ENCODE measurements at regions not wholly inside any gene's neighbourhood (a gene's known extent, or its start where the extent isn't known, plus 50 kb on each side); places are given as distances from the start of the nearest gene placed in this dataset.

DNA sequence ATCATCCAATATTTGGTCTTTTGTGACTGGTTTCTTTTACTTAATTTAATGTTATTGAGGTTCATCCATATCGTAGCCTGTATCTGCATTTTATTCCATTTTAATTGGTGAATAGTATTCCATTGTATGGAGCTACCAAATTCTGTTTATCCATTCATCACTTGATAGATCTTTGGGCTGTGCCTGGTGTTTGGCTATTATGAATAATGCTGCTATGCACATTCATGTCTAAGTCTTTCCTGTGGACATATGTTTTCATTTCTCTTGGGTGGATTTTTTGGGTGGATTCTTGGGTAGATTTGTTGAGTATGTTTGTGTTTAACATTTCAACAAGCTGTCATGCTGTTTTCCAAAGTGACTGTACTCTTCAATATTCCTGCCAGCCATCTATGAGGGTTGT is 52.5 kb upstream of the NEDD4L start:
- no peak for DNase-seq (ENCODE audit: extremely low read depth in 1 of 2, low read depth in 1 of 2)

DNA sequence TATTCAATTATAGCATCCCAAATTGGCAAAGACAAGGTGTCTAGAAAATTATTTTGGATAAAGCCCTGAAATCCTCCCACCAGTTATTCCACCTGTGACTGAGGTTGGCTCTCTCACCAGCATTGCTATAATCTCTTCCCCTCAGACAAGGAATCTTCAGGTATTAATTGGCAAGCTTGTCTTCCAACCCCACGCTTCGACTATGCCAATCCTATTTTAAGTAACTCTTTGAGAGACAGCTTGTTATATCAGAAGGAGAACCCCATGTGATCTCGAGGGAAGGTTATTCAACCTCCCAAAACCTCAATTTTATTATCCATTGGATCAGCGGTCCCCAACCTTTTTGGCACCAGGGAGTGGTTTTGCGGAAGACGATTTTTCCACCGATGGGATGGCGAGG is 54.5 kb upstream of the NEDD4L start:
- DNase-seq (ENCODE audit: extremely low read depth in 1 of 2, low read depth in 1 of 2) = no peak

DNA sequence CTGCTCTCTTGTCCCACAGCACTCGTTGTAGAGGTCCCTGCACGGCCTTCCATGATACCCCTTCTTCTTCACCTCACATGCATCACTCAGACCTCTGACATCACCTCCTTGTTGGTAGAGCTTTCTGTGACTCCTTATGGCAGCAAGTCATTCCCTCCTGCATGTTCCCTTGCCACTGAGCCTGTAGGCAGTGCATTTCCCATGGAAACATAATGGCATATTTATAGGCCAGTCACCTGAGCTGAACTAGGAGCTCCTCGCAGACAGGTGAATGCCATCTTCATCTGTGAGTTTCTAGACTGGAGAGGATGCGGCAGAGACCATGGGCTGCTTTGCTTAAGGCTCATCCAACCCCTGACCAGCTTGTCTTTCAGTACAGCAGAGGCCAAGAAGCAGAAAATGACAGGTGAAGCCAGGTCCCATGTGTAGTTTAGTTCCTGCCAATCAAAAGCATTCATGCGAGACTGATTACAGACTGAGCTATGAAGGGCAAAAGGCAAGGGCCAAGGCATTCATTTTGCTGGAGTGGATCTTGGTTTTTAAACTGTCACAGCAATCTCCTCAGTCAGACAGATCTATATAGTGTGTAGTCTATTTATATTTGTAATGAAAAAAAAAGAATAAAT is 59.4 kb upstream of the NEDD4L start:
- DNase-seq (ENCODE audit: extremely low read depth in 1 of 2, low read depth in 1 of 2) = no peak

DNA sequence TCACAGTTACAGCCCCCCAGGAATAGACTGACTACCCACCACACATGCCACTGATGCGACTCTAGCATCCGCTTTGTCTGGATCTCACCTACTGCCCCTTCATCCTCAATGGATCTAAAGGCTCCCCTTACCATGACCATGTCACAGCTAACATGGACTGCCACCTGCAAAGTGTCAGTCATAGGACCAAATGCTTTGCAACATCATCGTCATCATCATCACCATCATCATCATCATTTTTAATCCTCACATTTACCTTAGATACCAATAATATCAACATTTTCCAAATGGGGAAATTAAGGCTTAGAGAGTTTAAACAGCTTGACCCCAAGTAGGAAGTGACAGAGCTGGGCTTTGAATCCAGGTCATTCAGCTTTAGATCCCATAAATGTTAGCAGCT is 60.1 kb upstream of the NEDD4L start:
- DNase-seq (ENCODE audit: extremely low read depth in 1 of 2, low read depth in 1 of 2) = no peak

DNA sequence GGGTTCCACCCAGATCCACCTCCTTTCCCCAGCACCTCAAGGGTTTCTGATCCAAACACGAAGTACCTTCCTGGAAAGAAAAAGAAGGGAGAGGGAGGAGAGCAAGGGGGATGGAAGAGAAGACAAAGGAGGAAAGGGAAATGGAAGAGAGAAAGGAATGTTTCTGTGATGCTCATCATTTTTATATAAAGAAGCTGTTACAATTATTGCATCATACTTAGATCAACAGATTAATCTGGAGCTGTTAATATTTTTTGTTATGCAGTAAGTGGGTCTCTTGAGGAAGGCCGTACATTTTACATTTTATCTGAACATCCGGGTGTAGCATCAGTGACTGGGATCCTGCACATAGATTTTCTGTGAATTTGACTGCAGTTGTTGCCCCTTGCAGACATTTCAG is 60.6 kb upstream of the NEDD4L start:
- no peak for DNase-seq (ENCODE audit: extremely low read depth in 1 of 2, low read depth in 1 of 2)

DNA sequence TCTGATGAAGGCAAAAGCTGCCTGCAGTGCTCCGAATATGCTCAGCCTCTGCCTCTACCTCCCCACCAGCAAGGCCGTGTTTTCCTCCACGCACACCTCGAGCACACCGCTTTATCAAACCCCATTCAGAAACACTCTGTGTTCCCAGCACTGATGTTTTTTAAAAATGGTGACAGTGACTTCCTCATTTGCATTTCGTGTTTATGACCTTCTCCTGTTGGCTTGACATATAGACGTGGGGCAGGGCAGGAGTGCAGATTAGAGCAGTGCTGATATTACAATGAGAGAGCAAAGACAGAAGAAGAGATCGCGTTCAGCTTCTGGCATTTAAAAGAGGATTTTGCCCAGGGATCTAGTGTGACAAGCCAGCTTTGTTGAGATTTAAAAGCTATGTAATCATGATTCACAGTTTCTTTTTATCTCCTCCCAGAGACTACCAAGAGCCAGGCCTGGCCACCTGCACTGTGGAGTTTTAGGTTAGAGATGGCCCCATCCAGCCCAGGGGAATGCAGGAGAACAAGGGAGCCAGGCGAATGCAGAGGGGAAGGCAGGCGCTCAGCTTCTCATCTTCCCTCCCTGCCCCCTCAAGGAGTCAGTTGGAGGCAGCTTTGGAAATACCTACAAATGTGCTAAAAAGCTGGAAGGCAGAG is 61.5 kb upstream of the NEDD4L start:
- no peak for DNase-seq (ENCODE audit: extremely low read depth in 1 of 2, low read depth in 1 of 2)

DNA sequence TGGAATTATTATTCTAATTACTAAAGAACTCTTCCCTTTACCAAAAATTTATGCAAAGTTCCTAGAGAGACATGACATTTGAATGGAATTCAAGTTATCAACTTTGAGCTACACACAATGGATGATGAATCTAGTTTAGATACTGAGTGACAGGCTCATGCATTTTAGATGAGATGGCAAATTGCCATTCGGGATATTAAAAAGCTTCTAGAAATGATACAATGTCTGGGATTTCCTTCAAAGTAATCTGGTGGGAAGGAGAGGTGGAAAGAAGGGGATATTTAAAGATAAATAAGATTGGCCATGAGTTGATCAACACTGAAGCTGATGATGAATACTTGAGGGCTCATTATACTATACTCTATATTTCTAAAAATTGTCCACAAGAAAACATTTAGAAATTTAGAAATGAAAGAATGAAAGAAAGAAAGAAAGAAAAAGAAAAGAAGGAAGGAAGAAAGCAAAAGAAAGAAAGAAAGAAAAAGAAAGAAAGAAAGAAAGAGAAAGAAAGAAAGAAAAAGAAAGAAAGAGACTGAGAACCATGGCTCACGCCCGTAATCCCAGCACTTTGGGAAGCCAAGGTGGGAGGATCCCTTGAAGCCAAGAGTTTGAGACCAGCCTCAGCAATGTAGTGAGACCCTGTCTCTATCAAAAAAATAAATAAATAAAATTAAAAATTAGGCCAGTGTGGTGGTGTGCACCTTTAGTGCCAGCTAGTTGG is 62.6 kb upstream of the NEDD4L start:
- no peak for DNase-seq (ENCODE audit: extremely low read depth in 1 of 2, low read depth in 1 of 2)

DNA sequence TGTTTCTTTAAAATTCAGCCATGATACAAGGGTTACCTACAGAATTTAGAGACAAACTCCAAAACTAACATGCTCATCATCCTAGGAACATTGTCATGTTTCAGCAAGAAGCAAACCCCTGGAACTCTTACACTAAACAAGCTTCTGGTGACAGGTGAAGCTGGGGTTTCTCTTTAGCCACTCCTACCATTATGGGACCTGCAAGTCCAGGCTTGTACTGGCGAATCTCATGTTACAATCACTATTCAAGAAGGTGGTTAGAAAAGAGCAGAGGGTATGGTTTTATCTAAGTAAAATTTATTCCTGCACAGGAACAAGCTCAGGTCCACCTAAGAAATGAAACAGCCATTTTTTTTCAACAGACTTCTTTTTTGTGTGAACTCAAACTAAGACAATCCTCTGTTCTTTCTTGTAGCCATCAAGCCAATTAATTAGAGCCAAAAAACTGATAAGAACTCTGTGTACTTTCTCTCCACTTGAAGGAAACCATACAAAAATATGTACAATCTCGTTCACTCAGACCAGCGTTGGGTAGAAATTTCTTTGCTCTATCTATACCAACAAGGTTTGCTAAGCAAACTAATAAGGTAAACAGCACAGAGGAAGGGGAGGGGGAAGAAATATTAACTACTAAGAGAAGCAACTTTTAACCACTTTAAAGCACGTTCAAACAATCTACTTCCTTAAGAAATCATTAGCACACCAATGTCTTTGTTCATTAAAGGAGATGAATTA is 63.3 kb upstream of the NEDD4L start:
- DNase-seq (ENCODE audit: extremely low read depth in 1 of 2, low read depth in 1 of 2) = no peak

DNA sequence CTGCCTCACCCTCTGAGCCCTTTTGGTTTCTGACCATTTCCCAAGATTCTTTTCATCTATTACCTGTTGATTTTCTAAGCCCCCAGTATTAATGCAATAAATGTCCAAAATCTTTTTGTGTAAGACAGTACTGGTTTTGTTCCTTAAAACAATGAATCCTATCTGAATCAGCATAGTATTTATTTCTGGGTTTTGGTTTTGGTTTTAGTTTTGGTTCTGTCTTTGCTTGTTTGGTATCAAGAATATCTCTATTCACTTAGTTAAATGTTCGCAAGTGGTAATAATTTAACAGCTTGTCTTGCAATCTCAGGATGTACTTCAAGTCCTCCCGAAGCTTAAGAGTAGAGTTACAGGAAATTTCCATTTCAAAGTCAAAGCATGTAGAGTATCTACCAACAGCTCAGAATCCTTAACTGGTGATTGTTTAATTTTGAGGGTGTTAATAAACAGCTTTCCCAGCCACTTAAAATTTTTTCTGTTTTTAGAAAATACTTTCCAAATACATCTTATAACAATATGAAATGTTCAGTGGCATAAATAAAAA is 67.7 kb upstream of the NEDD4L start:
- DNase-seq (ENCODE audit: extremely low read depth in 1 of 2, low read depth in 1 of 2) = no peak

DNA sequence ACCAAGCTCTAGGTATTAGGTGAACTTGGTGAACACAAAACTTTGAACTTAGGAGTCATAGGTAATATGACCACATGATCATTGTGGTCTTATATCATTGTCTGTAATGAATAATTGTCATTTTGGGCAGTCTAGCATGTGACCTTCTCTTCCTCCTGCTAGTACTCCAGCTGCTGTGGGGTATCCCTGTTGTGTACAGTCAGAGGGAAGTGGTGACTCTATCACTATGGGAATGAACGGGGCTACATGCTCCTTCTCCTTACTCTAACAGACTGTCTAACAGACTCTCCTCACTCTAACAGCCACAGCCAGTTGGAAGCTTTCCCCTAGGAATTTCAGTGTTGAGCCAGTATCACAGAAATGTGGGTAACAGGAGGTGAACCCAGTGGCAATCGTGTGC is 68.2 kb upstream of the NEDD4L start:
- DNase-seq (ENCODE audit: extremely low read depth in 1 of 2, low read depth in 1 of 2) = no peak

DNA sequence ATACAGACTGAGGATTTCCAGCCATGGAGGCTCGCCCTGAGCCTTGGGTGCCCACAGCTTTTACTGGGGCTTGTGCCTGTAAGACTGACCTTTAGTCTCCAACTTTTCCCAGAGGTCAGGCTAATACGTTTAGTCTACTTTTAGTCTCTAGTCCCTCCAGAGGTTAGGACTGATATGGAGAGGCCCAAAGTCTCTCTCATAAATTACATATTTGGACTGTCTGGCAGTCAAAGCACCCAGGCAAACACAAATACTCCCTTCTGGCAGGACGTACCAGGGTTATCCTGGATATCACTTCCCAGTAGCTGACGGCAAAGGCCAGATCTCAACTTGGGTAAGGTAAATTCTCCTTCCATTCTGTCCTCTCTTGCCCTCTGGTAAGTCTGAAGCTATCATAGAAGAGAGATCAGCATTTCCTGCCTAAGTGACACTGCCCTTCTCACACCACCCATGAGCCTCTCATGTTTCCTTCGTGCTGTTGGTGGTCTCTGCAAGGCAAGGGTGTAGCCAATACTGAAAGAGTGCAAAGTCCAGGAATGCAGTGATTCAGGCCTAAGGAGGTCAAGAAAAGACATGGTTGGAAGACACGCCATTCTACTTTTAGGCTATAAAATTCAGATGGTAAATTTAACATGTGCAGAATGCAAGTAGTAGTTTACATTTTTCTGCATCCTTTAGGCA is 69.3 kb upstream of the NEDD4L start:
- no peak for DNase-seq (ENCODE audit: extremely low read depth in 1 of 2, low read depth in 1 of 2)

DNA sequence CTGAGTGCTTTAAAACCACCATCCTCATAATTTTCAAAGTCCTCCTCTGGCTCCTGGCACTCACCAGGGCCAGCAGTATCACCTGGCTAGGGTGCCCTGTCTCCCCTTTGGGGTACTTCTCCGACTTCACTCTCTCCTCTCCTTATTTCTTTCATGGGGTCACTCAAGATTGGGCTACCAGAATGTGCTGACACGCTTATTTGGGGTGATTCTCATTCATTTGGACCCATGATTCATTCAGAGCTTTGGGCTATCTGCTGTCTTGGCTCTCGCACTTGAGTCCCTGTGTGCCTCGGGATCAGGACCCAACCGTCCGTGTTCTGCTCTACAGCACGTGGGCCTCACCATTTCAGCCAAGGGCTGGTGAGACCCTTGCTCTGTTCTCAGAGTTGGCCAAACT is 70.1 kb upstream of the NEDD4L start:
- no peak for DNase-seq (ENCODE audit: extremely low read depth in 1 of 2, low read depth in 1 of 2)

DNA sequence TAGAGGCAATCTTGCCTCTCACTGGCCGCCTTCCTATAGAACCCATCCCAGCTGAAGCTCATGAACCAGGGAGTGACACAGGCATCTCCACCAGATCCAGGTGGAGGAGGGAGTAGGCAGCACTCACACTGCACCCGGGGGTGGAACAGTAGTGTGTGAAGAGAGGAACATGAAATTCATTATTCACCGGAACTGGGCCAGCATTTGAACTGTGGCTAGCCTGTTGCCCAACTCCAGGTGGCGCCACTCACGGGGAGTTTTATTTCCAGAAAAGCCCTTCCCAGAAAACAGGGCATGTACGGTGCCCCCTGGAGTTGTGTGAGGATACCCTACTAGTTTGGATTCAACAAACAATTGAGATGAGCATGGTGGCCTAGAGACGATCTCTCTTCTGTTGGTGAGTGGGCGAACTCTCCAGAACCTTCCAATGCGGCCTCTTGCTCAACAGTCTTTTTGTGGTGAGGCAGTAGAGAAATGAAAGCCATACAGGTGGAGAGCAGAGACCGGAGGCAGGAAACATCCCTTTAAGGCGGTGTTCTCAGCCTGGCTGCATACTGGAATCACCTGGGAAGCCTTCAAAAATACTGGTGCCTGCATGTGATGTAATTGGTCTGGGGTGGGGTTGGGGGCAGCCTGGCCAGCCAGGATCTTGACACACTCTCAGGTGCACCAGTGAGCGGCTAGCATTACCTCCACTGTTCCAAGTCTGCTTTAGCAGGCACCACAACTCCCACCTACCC is 73.5 kb upstream of the NEDD4L start:
- DNase-seq (ENCODE audit: extremely low read depth in 1 of 2, low read depth in 1 of 2) = no peak

DNA sequence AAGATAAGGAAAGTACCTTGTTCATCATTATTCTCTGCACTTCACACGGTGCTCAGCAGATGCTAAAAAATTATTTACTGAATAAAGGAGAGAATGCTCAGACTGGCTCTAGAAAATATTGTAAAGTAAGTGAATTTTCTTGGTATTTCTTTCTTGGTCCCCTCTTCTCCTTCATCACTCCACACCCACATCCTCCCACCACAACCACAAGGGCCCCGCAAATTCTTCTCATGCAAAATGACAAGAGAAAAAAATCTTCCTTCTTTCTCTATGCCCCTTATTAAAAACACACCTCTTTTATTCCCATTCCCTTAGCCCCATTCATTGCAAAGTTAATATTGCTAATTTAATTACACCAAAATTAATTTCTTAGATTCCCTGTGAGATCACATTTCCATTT is 74.2 kb upstream of the NEDD4L start:
- DNase-seq (ENCODE audit: extremely low read depth in 1 of 2, low read depth in 1 of 2) = no peak

DNA sequence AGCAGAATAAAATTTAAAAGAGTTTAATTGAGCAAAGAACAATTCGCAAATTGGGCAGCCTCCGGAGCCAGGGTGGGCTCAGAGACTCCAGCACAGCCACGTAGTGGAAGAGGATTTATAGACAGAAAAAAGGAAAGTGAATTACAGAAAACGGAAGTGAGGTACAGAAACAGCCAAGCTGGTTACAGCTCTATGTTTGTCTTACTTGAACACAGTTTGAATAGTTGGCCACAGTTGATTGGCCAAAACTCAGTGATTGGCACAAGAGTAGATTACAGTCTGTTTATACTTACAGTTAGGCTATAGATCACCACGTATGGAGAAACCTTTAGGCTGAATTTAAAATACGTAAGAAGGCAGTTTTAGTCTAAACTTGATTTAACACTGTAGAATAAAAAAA is 78.8 kb upstream of the NEDD4L start:
- DNase-seq (ENCODE audit: extremely low read depth in 1 of 2, low read depth in 1 of 2) = no peak

DNA sequence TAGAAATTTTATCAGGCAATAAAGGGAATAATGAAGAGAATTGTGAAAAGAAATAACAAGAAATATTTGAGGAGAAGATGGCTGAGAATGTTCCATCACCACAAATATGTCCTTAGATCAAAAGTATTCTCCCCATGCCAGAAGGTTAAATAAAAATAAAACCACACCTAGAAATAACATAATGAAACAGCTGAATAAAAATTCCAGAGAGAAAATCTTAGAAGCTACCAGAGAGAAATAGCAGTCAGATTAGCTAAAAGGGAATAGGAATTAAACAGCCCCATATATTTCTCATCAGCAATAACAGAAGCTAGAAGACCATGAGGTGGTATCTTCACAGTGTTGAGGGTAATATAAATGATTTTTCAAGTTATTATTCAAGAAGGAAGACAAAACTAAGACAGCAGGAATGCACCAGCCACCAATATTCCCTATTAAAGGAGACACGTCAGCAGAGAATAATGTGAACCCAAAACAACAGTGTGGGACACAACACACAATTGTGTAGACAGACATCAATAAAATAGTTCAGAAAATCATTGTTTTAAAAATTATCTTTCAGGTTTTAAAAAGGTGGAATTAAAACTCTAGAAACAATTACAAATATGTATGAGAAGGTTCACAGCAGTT is 82.0 kb upstream of the NEDD4L start:
- no peak for DNase-seq (ENCODE audit: extremely low read depth in 1 of 2, low read depth in 1 of 2)

DNA sequence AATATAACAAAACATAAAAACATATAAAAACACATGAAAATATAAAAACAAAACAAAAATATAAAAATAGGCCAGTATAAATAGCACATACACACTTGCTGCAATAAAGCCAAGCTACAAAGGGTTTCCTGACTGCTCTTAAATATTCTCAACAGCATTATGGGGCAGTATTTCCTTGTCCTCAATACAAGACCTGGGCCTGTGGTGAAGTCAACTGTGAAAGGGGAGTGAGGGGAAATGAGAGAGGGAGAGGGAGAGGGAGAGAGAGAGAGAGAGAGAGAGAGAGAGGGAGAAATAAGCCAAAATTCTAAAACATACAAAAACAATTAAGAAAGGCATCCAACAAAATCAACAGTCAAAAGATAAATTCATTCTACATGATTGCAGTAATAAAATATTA is 82.6 kb upstream of the NEDD4L start:
- no peak for DNase-seq (ENCODE audit: extremely low read depth in 1 of 2, low read depth in 1 of 2)

DNA sequence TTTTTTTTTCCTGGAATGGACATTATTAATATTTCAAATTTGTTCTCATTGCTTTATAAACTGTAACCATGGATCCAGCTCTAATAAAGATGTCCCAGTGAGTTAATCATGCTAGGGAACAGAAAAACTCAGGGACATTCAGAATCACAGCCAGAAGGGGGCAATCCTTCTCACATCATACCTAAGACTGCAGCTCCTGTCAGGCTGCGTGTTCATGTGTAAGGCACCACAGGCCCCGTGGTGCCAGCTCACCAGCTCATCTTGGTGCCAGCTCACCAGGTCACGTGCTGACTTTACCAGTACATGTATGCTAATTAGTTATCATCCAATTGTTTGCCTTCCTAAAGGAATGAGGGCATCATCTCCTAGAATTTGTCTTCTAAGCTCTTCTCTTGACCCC is 84.7 kb upstream of the NEDD4L start:
- no peak for DNase-seq (ENCODE audit: extremely low read depth in 1 of 2, low read depth in 1 of 2)

DNA sequence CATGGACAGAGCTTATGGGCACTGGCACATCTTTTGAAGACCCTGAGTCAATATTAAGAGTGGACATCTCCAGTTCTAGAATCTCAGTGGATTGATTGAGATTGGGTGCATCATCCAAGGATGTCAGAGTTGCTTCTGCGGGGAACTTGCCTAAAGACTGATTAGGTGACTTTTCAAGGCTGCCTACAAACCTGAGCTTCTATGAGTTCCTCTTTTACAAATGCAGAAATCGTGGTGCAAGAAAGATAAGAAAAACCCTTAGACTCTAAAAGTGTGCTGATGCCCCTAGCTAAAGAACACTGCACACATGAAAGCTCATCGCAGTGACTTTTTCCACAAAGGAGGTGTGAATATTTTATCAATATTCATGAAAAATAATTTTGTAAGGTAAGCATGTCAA is 86.8 kb upstream of the NEDD4L start:
- no peak for DNase-seq (ENCODE audit: extremely low read depth in 1 of 2, low read depth in 1 of 2)

DNA sequence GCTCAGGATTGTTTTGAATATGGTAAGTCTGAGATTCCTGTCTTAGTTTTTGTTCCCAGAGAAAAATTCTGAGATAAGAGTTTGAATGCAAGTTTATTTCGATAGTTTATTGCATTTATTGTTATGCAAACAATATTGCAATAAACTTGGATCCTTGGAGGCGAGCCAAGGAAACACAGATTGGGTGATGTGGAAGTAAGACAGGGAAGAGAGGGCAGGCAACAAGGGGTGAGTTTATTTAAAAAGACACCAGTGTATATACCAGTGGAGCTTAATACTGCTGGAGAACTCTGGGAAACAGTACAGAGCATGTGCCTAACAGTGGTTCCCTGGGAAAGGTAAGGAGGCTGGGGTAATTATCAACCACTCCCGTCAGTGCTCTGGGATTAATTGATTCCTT is 87.5 kb upstream of the NEDD4L start:
- DNase-seq (ENCODE audit: extremely low read depth in 1 of 2, low read depth in 1 of 2) = no peak
